ENCODE measurements at regions not wholly inside any gene's neighbourhood (a gene's known extent, or its start where the extent isn't known, plus 50 kb on each side); places are given as distances from the start of the nearest gene placed in this dataset.
A peak's percentile ranks its signal among the peaks of the same experiment; 100 is the strongest.

GRCh38 chr13:73190477-73190876, 131.7 kb downstream of the KLF5 start:
- H3K27me3 ChIP-seq (ENCODE audit: control insufficient read depth, insufficient read depth, low read length) = no peaks in the 10 kb centered on the region
- H3K36me3 ChIP-seq (ENCODE audit: control insufficient read depth, insufficient read depth, low read length) = no peaks in the 10 kb centered on the region

DNA sequence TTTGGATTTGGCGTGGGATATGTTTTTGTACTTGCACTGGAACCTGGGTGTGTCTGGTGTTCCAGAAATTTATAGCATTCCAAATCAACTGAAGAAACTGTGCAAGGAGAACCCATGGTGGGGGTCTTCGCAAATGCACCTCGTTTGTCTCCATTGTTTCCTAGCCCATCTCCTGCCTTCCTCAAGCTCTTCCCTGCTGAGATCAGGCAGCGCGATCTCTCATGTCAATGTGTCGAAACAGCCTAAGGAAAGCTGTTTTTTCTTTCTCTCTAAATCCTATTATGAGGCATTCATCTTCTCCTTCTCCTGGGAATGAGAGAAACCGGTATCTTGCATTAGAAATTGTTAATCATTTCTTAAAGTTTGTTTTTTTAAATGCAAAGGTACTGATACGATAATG, 131.0 kb downstream of the KLF5 start:
- Histone ChIP-seq H3K4me3 (ENCODE audit: low read length) (no peak overlapping the region), H3K4me1 (ENCODE audit: control insufficient read depth, insufficient read depth, low read length) (peaks cover 21% of the 10 kb centered on the region), H3K36me3 (ENCODE audit: control insufficient read depth, insufficient read depth, low read length) (no peaks in the 10 kb centered on the region), H3K27me3 (ENCODE audit: control insufficient read depth, insufficient read depth, low read length) (no peaks in the 10 kb centered on the region), H3K9ac (ENCODE audit: low read length) (no peak overlapping the region), H3K9me3 (ENCODE audit: control insufficient read depth, low read length) (no peaks in the 10 kb centered on the region)

More at GRCh38 chr13:73190477-73190876, 131.7 kb downstream of the KLF5 start:
- H3K4me3 ChIP-seq (ENCODE audit: low read length) = no peak overlapping the region
- H3K9me3 ChIP-seq (ENCODE audit: control insufficient read depth, low read length) = no peaks in the 10 kb centered on the region
- peak overlapping the region; percentile 6 for H3K9ac ChIP-seq (ENCODE audit: low read length)
- H3K4me1 ChIP-seq (ENCODE audit: control insufficient read depth, insufficient read depth, low read length) = peaks cover 24% of the 10 kb centered on the region

GRCh38 chr13:73189362-73189761, 130.6 kb downstream of the KLF5 start:
- no peak overlapping the region for H3K9ac ChIP-seq (ENCODE audit: low read length)
- H3K36me3 ChIP-seq (ENCODE audit: control insufficient read depth, insufficient read depth, low read length) = no peaks in the 10 kb centered on the region
- no peaks in the 10 kb centered on the region for H3K9me3 ChIP-seq (ENCODE audit: control insufficient read depth, low read length)
- H3K4me3 ChIP-seq (ENCODE audit: low read length) = no peak overlapping the region
- H3K27me3 ChIP-seq (ENCODE audit: control insufficient read depth, insufficient read depth, low read length) = no peaks in the 10 kb centered on the region
- H3K4me1 ChIP-seq (ENCODE audit: control insufficient read depth, insufficient read depth, low read length) = peaks cover 21% of the 10 kb centered on the region

DNA sequence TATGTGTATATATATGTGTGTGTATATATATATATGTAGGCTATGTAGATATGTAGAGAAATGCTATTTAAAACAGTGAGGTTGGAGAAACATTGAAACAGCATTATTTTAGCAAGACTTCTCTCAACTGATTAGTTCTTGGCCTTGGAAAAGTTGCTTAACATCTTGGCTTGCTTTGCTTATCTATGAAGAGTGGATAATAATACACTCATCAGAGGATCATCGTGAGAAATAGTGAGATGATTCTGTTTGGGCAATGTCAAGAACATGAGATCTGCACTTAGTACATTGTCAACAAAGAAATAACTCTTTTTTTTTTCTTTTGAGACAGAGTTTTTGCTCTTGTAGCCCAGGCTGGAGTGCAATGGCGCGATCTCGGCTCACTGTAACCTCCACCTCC, 128.3 kb downstream of the KLF5 start:
- H3K4me1 ChIP-seq (ENCODE audit: control insufficient read depth, insufficient read depth, low read length) = peaks cover 11% of the 10 kb centered on the region
- H3K9ac ChIP-seq (ENCODE audit: low read length) = no peak overlapping the region
- H3K9me3 ChIP-seq (ENCODE audit: control insufficient read depth, low read length) = no peaks in the 10 kb centered on the region
- H3K27me3 ChIP-seq (ENCODE audit: control insufficient read depth, insufficient read depth, low read length) = no peaks in the 10 kb centered on the region
- no peaks in the 10 kb centered on the region for H3K36me3 ChIP-seq (ENCODE audit: control insufficient read depth, insufficient read depth, low read length)
- H3K4me3 ChIP-seq (ENCODE audit: low read length) = no peak overlapping the region

DNA sequence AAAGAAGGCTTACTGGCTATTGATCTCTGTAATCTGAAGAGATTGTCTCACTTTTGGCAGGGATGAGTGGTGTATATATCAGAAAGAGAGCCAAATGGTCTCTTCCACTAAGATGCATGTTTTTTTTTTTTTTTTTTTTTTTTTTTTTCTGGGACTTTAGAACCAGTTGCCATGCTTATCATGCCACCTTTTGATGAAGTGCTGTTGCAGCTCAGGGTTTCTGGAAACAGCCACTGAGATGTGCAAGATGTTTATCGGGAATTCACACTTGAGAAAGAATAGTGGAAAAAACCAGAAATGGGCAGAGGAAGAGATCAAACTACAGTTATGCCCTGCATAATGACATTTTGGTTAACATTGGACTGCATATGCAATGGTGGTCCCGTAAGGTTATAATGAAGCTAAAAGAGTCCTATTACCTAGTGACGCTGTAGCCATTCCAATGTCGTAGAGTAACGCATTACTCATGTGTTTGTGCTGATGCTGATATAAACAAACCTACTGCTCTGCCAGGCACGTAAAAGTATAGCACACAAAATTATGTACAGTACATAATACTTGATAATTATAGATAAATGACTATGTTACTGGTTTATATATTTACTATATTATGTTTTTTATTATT, 121.0 kb downstream of the KLF5 start:
- no peaks in the 10 kb centered on the region for H3K9me3 ChIP-seq (ENCODE audit: control insufficient read depth, low read length)
- no peak overlapping the region for H3K4me3 ChIP-seq (ENCODE audit: low read length)
- no peaks in the 10 kb centered on the region for H3K27me3 ChIP-seq (ENCODE audit: control insufficient read depth, insufficient read depth, low read length)
- H3K4me1 ChIP-seq (ENCODE audit: control insufficient read depth, insufficient read depth, low read length) = peaks cover 11% of the 10 kb centered on the region
- H3K36me3 ChIP-seq (ENCODE audit: control insufficient read depth, insufficient read depth, low read length) = no peaks in the 10 kb centered on the region
- no peak overlapping the region for H3K9ac ChIP-seq (ENCODE audit: low read length)

DNA sequence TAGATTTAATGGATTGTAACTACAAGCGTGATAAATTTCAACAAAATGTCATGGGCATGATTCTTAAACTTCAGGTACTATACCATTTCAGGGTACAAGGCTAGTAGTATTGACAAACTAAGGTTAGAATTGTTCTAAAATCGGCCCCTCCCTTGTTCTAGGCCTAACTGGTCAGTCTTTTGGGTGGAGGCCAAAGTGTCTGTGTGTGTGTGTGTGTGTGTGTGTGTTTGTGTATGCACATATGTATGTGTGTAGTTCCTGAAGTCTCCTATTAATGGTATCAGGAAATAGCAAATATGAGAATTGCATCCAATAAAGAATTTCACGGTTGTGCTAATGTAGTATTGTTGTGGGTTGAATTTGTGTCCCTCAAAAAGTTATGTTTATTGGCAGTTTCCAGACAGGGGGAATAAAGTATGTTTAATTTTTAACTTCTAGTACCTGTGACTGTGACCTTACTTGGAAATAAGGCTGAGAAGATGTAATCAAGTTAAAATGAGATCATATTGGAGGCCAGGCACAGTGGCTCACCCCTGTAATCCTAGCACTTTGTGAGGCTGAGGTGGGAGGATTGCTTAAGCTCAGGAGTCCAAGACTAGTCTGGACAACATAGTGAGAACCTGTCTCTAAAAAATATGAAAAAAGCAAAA, 119.2 kb downstream of the KLF5 start:
- no peak overlapping the region for H3K4me3 ChIP-seq (ENCODE audit: low read length)
- no peaks in the 10 kb centered on the region for H3K36me3 ChIP-seq (ENCODE audit: control insufficient read depth, insufficient read depth, low read length)
- H3K9ac ChIP-seq (ENCODE audit: low read length) = no peak overlapping the region
- H3K4me1 ChIP-seq (ENCODE audit: control insufficient read depth, insufficient read depth, low read length) = peaks cover 11% of the 10 kb centered on the region
- H3K9me3 ChIP-seq (ENCODE audit: control insufficient read depth, low read length) = no peaks in the 10 kb centered on the region
- no peaks in the 10 kb centered on the region for H3K27me3 ChIP-seq (ENCODE audit: control insufficient read depth, insufficient read depth, low read length)

GRCh38 chr13:73177017-73177416, 118.2 kb downstream of the KLF5 start:
- no peaks in the 10 kb centered on the region for H3K27me3 ChIP-seq (ENCODE audit: control insufficient read depth, insufficient read depth, low read length)
- H3K4me3 ChIP-seq (ENCODE audit: low read length) = no peak overlapping the region
- H3K36me3 ChIP-seq (ENCODE audit: control insufficient read depth, insufficient read depth, low read length) = no peaks in the 10 kb centered on the region
- H3K4me1 ChIP-seq (ENCODE audit: control insufficient read depth, insufficient read depth, low read length) = peaks cover 12% of the 10 kb centered on the region
- no peak overlapping the region for H3K9ac ChIP-seq (ENCODE audit: low read length)
- H3K9me3 ChIP-seq (ENCODE audit: control insufficient read depth, low read length) = no peaks in the 10 kb centered on the region

- H3K4me1 ChIP-seq (ENCODE audit: control insufficient read depth, insufficient read depth, low read length) = peaks cover 34% of the 10 kb centered on the region
- no peak overlapping the region for H3K4me3 ChIP-seq (ENCODE audit: low read length)
- H3K9me3 ChIP-seq (ENCODE audit: control insufficient read depth, low read length) = no peaks in the 10 kb centered on the region
- H3K36me3 ChIP-seq (ENCODE audit: control insufficient read depth, insufficient read depth, low read length) = no peaks in the 10 kb centered on the region
- no peak overlapping the region for H3K9ac ChIP-seq (ENCODE audit: low read length)
- H3K27me3 ChIP-seq (ENCODE audit: control insufficient read depth, insufficient read depth, low read length) = no peaks in the 10 kb centered on the region
These were observed 115.8 kb downstream of the KLF5 start for GRCh38 chr13:73174521-73175010.

- H3K9ac ChIP-seq (ENCODE audit: low read length) = no peak overlapping the region
- H3K4me1 ChIP-seq (ENCODE audit: control insufficient read depth, insufficient read depth, low read length) = peaks cover 42% of the 10 kb centered on the region
These were observed 114.5 kb downstream of the KLF5 start for GRCh38 chr13:73173279-73173811.

DNA sequence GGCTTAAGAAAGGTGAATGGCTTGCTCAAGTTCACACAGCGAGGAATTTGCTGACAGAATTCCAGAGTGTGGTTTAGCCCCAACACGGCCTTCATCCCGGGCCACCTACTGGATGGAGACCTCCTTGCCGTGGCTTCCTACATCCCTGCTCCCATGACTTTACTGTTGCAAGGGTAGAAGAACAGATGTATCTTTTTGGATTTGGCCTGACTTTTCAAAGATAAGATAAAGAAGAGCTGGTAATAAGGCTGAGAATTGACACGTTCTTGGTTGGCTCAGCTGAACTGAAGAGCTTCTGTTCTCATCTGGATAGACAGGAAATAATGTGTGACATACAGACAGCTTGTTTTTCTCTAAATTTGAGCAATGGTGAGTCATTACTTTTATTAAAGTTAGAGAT, 113.1 kb downstream of the KLF5 start:
- H3K4me1 ChIP-seq (ENCODE audit: control insufficient read depth, insufficient read depth, low read length) = peaks cover 37% of the 10 kb centered on the region
- H3K36me3 ChIP-seq (ENCODE audit: control insufficient read depth, insufficient read depth, low read length) = no peaks in the 10 kb centered on the region
- no peak overlapping the region for H3K4me3 ChIP-seq (ENCODE audit: low read length)
- H3K9ac ChIP-seq (ENCODE audit: low read length) = no peak overlapping the region
- no peaks in the 10 kb centered on the region for H3K9me3 ChIP-seq (ENCODE audit: control insufficient read depth, low read length)
- no peaks in the 10 kb centered on the region for H3K27me3 ChIP-seq (ENCODE audit: control insufficient read depth, insufficient read depth, low read length)

More at GRCh38 chr13:73173279-73173811, 114.5 kb downstream of the KLF5 start:
- Histone ChIP-seq H3K36me3 (ENCODE audit: control insufficient read depth, insufficient read depth, low read length) (no peaks in the 10 kb centered on the region), H3K4me3 (ENCODE audit: low read length) (no peak overlapping the region), H3K27me3 (ENCODE audit: control insufficient read depth, insufficient read depth, low read length) (no peaks in the 10 kb centered on the region), H3K9me3 (ENCODE audit: control insufficient read depth, low read length) (no peaks in the 10 kb centered on the region)

DNA sequence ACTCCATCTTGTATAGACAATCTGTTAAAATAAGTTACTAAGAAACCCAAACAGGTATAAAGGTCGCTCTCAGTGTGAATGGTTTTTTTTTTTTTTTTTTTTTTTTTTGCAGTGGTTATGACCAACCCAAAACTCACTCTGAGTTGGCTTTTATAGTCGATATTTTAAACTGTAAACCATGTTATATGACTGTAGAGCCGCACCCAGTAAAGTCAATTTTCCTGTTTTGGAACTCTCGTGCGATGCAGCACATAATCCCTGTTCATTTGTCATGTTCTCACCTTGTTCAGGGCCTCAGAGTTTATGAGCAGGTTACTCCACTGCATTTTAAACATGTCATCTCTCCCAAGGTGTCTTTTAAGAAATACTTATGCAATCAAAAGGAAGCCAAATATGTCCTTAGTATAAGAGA, 112.5 kb downstream of the KLF5 start:
- Histone ChIP-seq H3K36me3 (ENCODE audit: control insufficient read depth, insufficient read depth, low read length) (no peaks in the 10 kb centered on the region), H3K9ac (ENCODE audit: low read length) (no peak overlapping the region), H3K9me3 (ENCODE audit: control insufficient read depth, low read length) (no peaks in the 10 kb centered on the region), H3K4me3 (ENCODE audit: low read length) (no peak overlapping the region), H3K27me3 (ENCODE audit: control insufficient read depth, insufficient read depth, low read length) (no peaks in the 10 kb centered on the region), H3K4me1 (ENCODE audit: control insufficient read depth, insufficient read depth, low read length) (peaks cover 43% of the 10 kb centered on the region)

DNA sequence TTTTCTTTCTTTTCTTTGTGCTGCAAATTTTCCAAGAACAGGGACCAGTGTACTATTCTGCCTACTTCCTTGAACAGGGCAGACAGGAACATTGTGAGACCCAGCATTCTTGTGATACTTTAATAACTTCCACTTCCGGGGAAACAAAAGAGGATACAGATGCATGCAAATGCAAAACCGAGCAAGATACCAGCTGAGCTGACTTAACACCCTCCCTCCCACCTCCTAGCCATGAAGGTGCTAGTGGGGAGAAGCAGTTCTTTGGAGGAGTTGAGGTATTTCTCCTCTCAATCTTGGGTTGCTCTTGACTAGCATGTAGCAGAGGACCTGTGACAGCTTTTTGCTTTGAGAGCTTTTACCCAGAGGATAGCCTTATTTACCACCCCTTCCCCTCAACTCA, 111.2 kb downstream of the KLF5 start:
- Histone ChIP-seq H3K36me3 (ENCODE audit: control insufficient read depth, insufficient read depth, low read length) (no peaks in the 10 kb centered on the region), H3K9ac (ENCODE audit: low read length) (no peak overlapping the region), H3K4me3 (ENCODE audit: low read length) (no peak overlapping the region), H3K27me3 (ENCODE audit: control insufficient read depth, insufficient read depth, low read length) (no peaks in the 10 kb centered on the region), H3K9me3 (ENCODE audit: control insufficient read depth, low read length) (no peaks in the 10 kb centered on the region), H3K4me1 (ENCODE audit: control insufficient read depth, insufficient read depth, low read length) (peaks cover 47% of the 10 kb centered on the region)
